HG03025 (cell line): ENCODE measurements at regions not wholly inside any gene's neighbourhood (a gene's known extent, or its start where the extent isn't known, plus 50 kb on each side); places are given as distances from the start of the nearest gene placed in this dataset.
A peak's percentile ranks its signal among the peaks of the same experiment; 100 is the strongest.
"Not testable (repeated sequence)": the region's sequence is repeated elsewhere in the genome, so short reads cannot be mapped to it uniquely, and the experiment has no call there.

Experiments used
- ATAC-seq: cut with Tn5 transposase; IDR thresholded peaks from one replicate; pipeline ENCODE4 v1.9.1; 2021; ENCODE audit warnings: mild to moderate bottlenecking, moderate library complexity; ENCODE audit not compliant: unreplicated experiment, low FRiP score

- no peak for ATAC-seq
Observed at GRCh38 chr4:149050840-149051239, 608.6 kb upstream of the NR3C2 start.

- ATAC-seq = no peak
Observed at GRCh38 chr4:149048451-149049143, 606.4 kb upstream of the NR3C2 start.

GRCh38 chr4:149047368-149047767 lies 605.2 kb upstream of the NR3C2 start:
- no peak for ATAC-seq

- ATAC-seq = no peak
Observed at GRCh38 chr4:149045731-149046130, 603.5 kb upstream of the NR3C2 start.

- not testable (repeated sequence) for ATAC-seq
Observed at GRCh38 chr4:149039786-149040185, 597.6 kb upstream of the NR3C2 start.

- ATAC-seq = peak; percentile 44
Observed at GRCh38 chr4:149031399-149031798, 589.2 kb upstream of the NR3C2 start.

GRCh38 chr4:149029056-149029651 lies 586.9 kb upstream of the NR3C2 start:
- no peak for ATAC-seq

- ATAC-seq = no peak
Observed at GRCh38 chr4:149026696-149027095, 584.5 kb upstream of the NR3C2 start.

GRCh38 chr4:149017002-149017734 lies 575.0 kb upstream of the NR3C2 start:
- ATAC-seq = no peak

- ATAC-seq = no peak
Observed at GRCh38 chr4:149009223-149009622, 567.0 kb upstream of the NR3C2 start.

- no peak for ATAC-seq
Observed at GRCh38 chr4:149008415-149009025, 566.3 kb upstream of the NR3C2 start.

- no peak for ATAC-seq
Observed at GRCh38 chr4:149005191-149005590, 563.0 kb upstream of the NR3C2 start.

GRCh38 chr4:148999924-149000323 lies 557.7 kb upstream of the NR3C2 start:
- no peak for ATAC-seq

GRCh38 chr4:148998719-148999118 lies 556.5 kb upstream of the NR3C2 start:
- no peak for ATAC-seq

GRCh38 chr4:148986951-148987350 lies 544.7 kb upstream of the NR3C2 start:
- no peak for ATAC-seq

- ATAC-seq = no peak
Observed at GRCh38 chr4:148984951-148985350, 542.7 kb upstream of the NR3C2 start.

GRCh38 chr4:148982200-148982599 lies 540.0 kb upstream of the NR3C2 start:
- no peak for ATAC-seq

GRCh38 chr4:148980782-148981480 lies 538.7 kb upstream of the NR3C2 start:
- ATAC-seq = no peak

- no peak for ATAC-seq
Observed at GRCh38 chr4:148978301-148978700, 536.1 kb upstream of the NR3C2 start.

GRCh38 chr4:148975464-148975863 lies 533.2 kb upstream of the NR3C2 start:
- no peak for ATAC-seq

GRCh38 chr4:148965080-148965479 lies 522.9 kb upstream of the NR3C2 start:
- ATAC-seq = no peak
